ENCODE measurements at regions not wholly inside any gene's neighbourhood (a gene's known extent, or its start where the extent isn't known, plus 50 kb on each side); places are given as distances from the start of the nearest gene placed in this dataset.

DNA sequence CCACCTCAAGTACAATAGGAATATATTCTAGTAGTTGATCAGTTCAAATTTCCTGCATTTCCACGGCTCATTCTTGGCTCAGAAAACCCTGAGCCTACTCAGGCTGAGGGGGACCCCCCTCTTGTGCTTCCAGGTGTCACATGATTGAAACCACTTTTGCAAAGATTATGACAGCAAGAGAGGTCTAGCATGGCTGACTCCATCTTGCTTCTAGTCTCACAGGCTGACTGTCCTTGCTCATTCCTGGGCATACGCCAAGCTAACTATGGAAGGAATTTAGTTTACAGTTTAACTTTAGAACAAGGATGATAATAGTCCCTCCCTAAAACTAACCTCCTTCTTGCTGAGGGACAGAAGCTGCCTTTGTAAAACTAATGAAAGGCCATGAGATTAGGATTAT, 154.1 kb downstream of the SNX18 start:
- no peak for DNase-seq

DNA sequence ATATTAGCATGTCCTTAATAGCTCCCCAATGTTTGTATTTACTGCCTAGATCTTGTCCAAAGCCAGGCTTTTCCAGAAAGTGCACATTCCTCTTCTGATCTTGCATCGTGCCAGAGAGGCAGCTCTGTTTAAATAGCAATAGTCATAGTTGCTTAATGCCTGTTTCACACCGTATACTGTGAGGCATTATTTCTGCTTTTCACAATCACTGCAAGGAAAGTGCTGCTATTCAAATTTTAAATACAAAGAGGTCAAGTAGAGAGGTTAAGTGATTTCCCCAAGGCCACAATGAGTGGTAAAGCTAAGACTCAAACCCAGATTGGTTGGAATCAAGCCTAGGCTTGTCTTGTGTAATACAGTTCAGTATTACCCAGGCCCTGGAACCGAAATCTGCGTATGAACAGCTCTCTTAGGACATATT, 153.6 kb downstream of the SNX18 start:
- DNase-seq, result no peak

GRCh38 chr5:54670281-54670680, 152.7 kb downstream of the SNX18 start:
- DNase-seq, result no peak

DNA sequence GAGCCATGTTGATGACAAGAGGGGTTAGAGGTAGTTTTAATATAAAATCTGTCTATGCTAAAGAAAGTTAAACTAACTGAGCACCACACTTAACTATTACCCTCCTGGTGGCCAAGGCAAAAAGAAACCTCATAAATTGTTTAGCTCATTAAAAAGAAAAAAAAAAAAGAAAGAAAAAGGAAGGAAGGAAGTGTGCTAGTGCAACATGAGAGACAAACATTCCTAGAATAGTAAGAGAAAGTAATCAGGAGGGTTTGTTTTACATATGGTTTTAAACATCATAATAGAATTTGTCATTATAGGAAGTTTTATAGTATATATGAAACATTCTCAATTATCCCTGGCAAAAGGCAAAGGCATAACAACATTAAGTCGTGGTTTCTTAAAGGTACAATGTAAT, 152.3 kb downstream of the SNX18 start:
- no peak for DNase-seq

GRCh38 chr5:54669285-54669684, 151.7 kb downstream of the SNX18 start:
- DNase-seq, result no peak

GRCh38 chr5:54668096-54668495, 150.5 kb downstream of the SNX18 start:
- no peak for DNase-seq

DNA sequence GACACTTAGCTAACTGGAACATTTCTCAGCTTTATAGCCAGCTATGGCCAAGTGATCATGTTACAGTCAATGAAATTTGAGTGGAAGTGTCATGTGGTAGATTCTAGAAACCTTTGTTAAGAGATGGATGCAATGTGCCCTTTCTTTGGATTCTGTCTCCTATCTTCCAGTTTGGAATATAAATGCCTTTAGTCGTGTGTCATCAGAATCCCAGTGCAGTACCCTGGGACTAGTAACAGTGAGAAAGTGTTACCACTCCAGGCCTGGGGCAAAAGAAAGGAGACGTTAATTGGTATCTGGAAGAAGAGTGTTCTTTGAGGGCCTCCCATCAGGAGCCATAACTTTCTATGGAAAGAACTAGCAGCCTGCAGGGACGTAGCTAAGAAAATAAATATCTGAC, 149.6 kb downstream of the SNX18 start:
- DNase-seq, result no peak

DNA sequence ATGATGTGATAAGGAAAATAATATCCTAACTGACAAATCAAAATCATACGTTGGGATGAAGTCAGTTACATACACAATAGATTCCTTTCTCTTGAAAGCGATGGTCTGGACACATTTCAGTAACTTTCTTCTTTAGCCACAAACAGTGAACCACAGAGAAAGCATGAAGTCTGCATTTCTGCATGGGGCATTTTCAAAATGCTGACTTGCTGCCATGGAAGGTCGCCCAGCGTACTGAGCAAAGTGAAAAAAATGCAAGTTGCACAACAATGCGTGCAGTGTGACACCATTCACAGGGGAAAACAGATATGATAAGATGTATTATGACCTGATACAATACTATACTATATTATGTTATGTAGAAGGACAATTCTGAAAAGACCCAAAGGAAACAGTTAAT, 146.3 kb downstream of the SNX18 start:
- no peak for DNase-seq

- DNase-seq, result no peak
These were observed 143.6 kb downstream of the SNX18 start for GRCh38 chr5:54661111-54661510.

DNA sequence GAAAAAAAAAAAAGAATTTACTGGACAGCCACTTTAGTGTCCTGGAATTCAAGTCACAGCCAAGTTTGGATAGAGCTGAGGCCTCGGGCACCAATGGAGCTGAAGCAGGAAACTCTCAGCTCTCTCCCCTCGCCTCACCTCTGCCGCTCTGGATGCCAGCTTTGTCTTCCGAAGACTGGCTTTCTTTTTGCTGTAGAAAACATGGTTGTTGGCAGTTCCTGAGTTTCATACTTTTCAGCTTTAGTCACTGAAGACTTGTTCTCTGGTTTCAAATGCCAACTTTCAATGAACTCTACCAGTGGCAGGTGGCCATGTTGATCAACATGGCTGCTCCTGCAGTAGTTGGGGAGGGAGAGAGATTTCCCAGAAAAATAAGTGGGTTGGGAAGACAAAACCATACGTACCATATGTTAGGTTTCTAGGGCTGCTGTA, 142.2 kb downstream of the SNX18 start:
- no peak for DNase-seq

DNA sequence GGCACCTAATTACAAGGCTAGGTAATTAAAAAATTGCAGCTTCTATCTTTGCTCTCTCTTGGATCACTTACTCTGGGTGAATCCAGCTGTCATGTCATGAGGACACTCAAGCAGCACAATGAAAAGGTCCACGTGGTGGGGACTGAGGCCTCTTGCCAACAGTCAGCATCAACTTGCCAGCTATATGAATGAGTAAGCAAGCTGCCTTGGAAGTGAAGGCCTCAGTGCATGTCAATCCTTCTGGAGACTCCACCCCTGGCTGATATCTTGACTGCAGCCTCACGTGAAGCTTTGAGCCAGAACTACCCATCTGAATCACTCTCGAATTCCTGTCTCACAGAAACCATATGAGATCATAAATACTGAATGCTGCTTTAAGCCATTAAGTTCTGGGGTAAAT, 140.5 kb downstream of the SNX18 start:
- DNase-seq, result no peak

GRCh38 chr5:54656261-54656728, 138.7 kb downstream of the SNX18 start:
- DNase-seq, result no peak

DNA sequence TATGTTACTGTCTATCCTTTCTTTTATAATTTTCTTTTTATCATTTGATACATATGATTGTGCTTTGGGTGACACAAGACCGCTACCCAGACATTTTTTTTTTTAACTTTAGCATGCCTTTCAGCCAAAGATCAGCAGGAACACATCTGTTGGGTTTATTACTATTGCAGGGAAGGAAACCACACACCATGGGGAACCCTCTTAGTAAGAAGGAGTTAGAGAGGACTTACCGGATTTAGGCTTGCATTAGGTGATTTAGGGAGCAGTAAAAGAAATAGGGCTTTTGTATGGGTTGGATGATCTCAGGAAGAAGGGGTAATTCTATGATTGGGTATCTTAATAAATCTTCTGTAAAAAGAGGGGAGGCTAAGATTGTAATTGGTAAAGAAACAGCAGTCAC, 138.2 kb downstream of the SNX18 start:
- no peak for DNase-seq

GRCh38 chr5:54655266-54655665, 137.7 kb downstream of the SNX18 start:
- DNase-seq, result no peak

- no peak for DNase-seq
These were observed 136.5 kb downstream of the SNX18 start for GRCh38 chr5:54653956-54654614.

- DNase-seq, result peak; percentile 54
These were observed 134.0 kb downstream of the SNX18 start for GRCh38 chr5:54651482-54652076.

DNA sequence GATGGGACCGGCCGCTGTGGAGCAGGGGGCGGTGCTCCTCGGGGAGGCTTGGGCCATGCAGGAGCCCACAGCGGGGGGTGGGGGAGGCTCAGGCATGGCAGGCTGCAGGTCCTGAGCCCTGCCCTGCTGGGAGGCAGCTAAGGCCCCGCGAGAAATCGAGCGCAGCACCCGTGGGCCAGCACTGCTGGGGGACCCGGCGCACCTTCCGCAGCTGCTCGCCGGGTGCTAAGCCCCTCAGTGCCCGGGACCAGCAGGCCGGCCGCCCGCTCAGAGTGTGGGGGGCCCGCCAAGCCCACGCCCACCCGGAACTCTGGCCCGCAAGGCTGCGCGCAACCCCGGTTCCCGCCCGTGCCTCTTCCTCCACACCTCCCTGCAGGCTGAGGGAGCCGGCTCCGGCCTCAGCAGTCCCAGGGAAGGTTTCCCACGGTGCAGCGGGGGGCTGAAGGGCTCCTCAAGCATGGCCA, 131.5 kb downstream of the SNX18 start:
- DNase-seq, result no peak

GRCh38 chr5:54646356-54647101, 129.0 kb downstream of the SNX18 start:
- DNase-seq, result peak; percentile 7

DNA sequence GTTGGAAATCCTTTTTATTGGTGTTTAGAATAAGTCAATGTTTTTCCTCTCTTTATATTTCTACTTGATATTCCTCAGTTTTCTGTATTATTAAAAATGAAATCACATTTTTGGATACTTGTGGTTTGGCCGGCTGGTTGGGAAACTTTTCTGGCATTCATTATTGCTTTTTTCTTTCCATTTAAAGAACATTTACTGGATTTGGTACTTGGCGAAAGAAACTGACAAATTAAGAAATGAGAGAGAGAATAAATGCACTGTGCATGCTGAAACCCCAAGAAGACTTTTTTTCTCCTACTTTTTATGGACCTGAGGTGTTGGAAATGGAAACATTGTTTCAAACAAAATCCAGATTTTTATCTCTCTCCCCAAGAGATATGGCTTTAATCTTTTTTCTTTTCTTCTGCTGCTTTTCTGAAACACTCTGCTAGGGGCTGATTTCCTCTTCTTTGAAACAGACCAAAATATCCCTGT, 128.4 kb downstream of the SNX18 start:
- DNase-seq, result no peak

GRCh38 chr5:54644226-54644625, 126.7 kb downstream of the SNX18 start:
- no peak for DNase-seq

DNA sequence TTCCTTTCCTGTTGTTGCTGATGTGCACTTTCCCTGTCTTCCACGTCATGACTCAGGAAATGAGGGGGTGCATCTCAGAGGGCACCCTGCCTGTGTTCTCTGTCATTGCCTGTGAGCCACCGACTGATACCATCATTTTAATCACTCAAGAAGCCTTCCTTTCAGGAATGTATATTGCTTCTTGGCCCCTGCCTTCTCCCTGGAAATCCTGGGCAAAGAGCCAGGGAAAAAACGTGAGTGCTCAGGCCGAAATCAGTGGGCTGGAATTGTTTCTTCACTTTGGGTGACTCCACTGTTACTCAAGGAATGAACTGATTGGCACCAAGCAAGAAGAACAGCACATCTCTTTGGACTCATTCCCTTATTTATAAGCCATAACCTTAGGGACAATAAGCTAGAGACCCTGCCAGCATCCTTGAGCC, 126.1 kb downstream of the SNX18 start:
- no peak for DNase-seq

DNA sequence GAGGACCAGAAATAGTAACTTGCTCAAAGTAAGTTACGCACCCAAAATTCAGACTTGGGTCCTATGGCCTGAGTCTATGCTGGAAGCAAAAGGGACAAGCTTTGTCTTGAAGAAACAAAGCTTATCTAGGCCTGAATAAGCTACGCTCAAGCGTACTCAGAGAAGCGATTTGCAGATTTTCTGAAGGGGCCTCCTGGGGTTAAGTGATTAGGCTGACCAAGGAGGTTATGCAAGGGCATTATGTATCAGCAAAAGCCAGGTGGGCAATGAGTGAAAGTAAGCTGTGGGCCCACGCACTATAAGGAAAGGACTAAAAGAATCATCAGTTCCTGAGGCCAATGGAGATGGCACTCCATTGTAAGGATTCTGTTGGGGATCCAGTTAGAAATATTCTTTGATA, 122.1 kb downstream of the SNX18 start:
- no peak for DNase-seq

DNA sequence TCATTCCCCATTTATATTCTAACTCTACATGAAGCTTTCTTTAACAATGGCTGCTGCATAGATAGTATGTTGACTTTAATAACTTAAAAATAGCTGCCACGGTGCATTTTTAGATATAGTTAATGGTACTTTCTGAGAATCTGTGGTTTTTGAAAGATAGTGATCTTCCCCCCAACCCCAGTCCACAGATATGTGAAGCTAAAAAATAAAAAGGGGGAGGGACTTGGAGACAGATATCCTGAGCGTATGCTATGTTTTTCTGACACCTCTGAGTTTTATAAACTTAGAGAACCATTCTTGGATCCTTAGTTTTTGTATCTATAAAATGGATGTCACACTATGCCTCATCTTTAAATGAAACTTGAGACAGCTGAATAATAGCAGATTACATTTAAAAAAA, 120.5 kb downstream of the SNX18 start:
- DNase-seq, result no peak

DNA sequence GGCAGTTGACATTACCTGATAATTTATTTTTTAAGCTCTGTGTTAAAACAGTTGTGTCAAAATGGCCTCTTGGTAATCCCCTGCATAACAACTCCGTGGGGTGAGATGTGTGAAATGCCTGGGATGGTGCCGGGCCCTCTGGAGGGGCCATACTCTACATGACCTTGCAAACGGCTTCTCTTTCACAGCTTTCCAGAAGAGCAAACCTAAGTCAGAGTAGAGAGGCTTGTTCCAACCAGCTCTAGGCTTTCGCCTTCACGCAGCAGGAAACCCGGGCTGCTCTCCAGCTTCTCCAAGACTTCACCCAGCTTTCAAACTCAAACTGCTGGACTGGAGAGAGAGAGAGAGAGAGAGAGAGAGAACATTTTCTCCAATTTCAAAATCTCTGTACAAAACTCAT, 120.1 kb downstream of the SNX18 start:
- DNase-seq, result no peak
